Gastroesophageal sphincter (tissue), 4 donors: ENCODE measurements at regions not wholly inside any gene's neighbourhood (a gene's known extent, or its start where the extent isn't known, plus 50 kb on each side); places are given as distances from the start of the nearest gene placed in this dataset.

Experiments used
- ATAC-seq: fragments of 150-250 bp; one replicate; pipeline ENCODE4 v1.9.1; 2016; ENCODE audit warnings: mild to moderate bottlenecking, moderate library complexity
- H3K27ac ChIP-seq, 4 donors: fragments of 200-600 bp; sonication (generic) in 3 of 4; 1 replicate in 3 of 4; 2 replicates in 1 of 4; pipeline ENCODE4 v1.5.1; 2016 to 2019
- H3K27me3 ChIP-seq: fragments of 200-600 bp; sonication (generic); one replicate; pipeline ENCODE4 v1.5.1; 2019
- H3K36me3 ChIP-seq, 2 donors: fragments of 200-600 bp; sonication (generic); one replicate each; pipeline ENCODE4 v1.5.1; 2019; ENCODE audit warnings: control low read depth in 1 of 2
- H3K4me1 ChIP-seq, 3 donors: fragments of 200-600 bp; sonication (generic); 1 replicate in 2 of 3; 2 replicates in 1 of 3; pipeline ENCODE4 v1.5.1; 2016 to 2019; ENCODE audit warnings: control low read depth in 2 of 3
- H3K4me3 ChIP-seq, 2 donors: fragments of 200-600 bp; sonication (generic); one replicate each; pipeline ENCODE4 v1.5.1; 2019; ENCODE audit warnings: mild to moderate bottlenecking in 1 of 2, moderate library complexity in 1 of 2
- H3K9me3 ChIP-seq, 3 donors: fragments of 200-600 bp; sonication (generic); one replicate each; pipeline ENCODE4 v1.5.1; 2017 to 2019; ENCODE audit warnings: control low read depth in 2 of 3
- CTCF ChIP-seq, 4 experiments: fragments of 200-600 bp in 2 of 4; fragments of 450-650 bp in 2 of 4; sonication (generic) in 1 of 4; IDR thresholded peaks; one replicate each; pipeline ENCODE4 v1.5.1; 2017 to 2019; ENCODE audit warnings: antibody characterized with exemption in 4 of 4, mild to moderate bottlenecking in 2 of 4, moderate library complexity in 2 of 4
- EP300 ChIP-seq: sonication (generic); formaldehyde crosslinking; IDR thresholded peaks from one replicate; pipeline ENCODE4 v1.6.1; 2017; ENCODE audit warnings: antibody characterized with exemption, mild to moderate bottlenecking
- POLR2A ChIP-seq, 2 donors: fragments of 450-650 bp; IDR thresholded peaks; one replicate each; pipeline ENCODE4 v1.6.1; 2017; ENCODE audit warnings: antibody characterized with exemption in 2 of 2, mild to moderate bottlenecking in 2 of 2, moderate library complexity in 1 of 2
- POLR2AphosphoS5 ChIP-seq: sonication (generic); formaldehyde crosslinking; IDR thresholded peaks from one replicate; pipeline ENCODE4 v1.6.1; 2017; ENCODE audit warnings: antibody characterized with exemption
- WGBS, 2 donors: methylation state at CpG; one replicate each; pipeline ENCODE4 v1.1.5; 2018; ENCODE audit warnings: low coverage in 1 of 2; 5-methylcytosine and 5-hydroxymethylcytosine counted together

DNA sequence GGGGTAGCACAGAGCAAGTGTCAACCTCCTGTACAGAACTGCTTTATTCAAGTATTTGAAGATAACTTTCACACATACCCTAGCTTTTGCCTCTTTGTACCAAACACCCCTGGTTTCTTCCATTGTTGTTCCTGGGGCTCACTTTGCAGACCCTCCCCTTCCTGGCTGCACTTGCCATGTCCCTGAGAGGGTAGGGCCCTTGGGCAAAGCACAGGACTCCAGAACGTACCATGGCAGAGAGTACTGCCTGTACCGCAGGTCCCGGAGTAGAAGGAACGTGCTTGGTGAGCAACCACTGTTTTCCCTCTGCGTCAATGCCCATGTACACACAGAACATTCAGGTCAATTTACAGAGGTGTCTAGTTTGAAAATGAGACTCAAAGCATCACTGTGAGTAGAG lies 290.4 kb downstream of the EN1 start:
- no peaks in the 10 kb centered on the region for H3K4me1 ChIP-seq
- no peak overlapping the region for H3K27ac ChIP-seq
- TF ChIP-seq CTCF (IDR thresholded peaks at IDR 0.05) (no peak), POLR2AphosphoS5 (no peak), POLR2A (IDR thresholded peaks at IDR 0.05) (no peak), EP300 (no peak)
- no peak overlapping the region for H3K4me3 ChIP-seq
- H3K27me3 ChIP-seq: no peaks in the 10 kb centered on the region
- 83 to 87% methylated on average over 4 of the region's 5 CpGs for WGBS, 2 donors
- no peaks in the 10 kb centered on the region for H3K36me3 ChIP-seq
- H3K9me3 ChIP-seq: no peaks in the 10 kb centered on the region
- no peak for ATAC-seq

GRCh38 chr2:118554616-118555015 lies 292.8 kb downstream of the EN1 start:
- no peak for ATAC-seq

GRCh38 chr2:118549503-118549902 lies 297.9 kb downstream of the EN1 start:
- 17 to 29% methylated on average over 1 of the region's 1 CpG for WGBS, 2 donors
- Histone ChIP-seq H3K27ac (no peak overlapping the region), H3K4me3 (no peak overlapping the region), H3K4me1 (no peaks in the 10 kb centered on the region), H3K27me3 (no peaks in the 10 kb centered on the region), H3K9me3 (no peaks in the 10 kb centered on the region), H3K36me3 (no peaks in the 10 kb centered on the region)
- no peak for ATAC-seq
- TF ChIP-seq POLR2A (IDR thresholded peaks at IDR 0.05) (no peak), POLR2AphosphoS5 (no peak)

More at GRCh38 chr2:118554616-118555015, 292.8 kb downstream of the EN1 start:
- Histone ChIP-seq H3K36me3 (no peaks in the 10 kb centered on the region), H3K9me3 (no peaks in the 10 kb centered on the region), H3K4me1 (no peaks in the 10 kb centered on the region), H3K4me3 (no peak overlapping the region), H3K27me3 (no peaks in the 10 kb centered on the region), H3K27ac (no peak overlapping the region)
- TF ChIP-seq CTCF (IDR thresholded peaks at IDR 0.05) (no peak), EP300 (no peak), POLR2AphosphoS5 (no peak), POLR2A (IDR thresholded peaks at IDR 0.05) (no peak)
- 86 to 87% methylated on average over 4 of the region's 4 CpGs for WGBS, 2 donors

- H3K27ac ChIP-seq: no peak overlapping the region
- no peaks in the 10 kb centered on the region for H3K27me3 ChIP-seq
- H3K4me3 ChIP-seq: no peak overlapping the region
- no peaks in the 10 kb centered on the region for H3K9me3 ChIP-seq
- TF ChIP-seq POLR2A (IDR thresholded peaks at IDR 0.05): no peak
- TF ChIP-seq EP300: no peak
- TF ChIP-seq CTCF (IDR thresholded peaks at IDR 0.05): no peak
- no peak for TF ChIP-seq POLR2AphosphoS5
- H3K4me1 ChIP-seq: no peaks in the 10 kb centered on the region
- no peaks in the 10 kb centered on the region for H3K36me3 ChIP-seq
- ATAC-seq: no peak
- WGBS, 2 donors: 49 to 53% methylated on average over 4 to 6 of the region's 8 CpGs
These were observed 298.5 kb downstream of the EN1 start for GRCh38 chr2:118548880-118549488.

DNA sequence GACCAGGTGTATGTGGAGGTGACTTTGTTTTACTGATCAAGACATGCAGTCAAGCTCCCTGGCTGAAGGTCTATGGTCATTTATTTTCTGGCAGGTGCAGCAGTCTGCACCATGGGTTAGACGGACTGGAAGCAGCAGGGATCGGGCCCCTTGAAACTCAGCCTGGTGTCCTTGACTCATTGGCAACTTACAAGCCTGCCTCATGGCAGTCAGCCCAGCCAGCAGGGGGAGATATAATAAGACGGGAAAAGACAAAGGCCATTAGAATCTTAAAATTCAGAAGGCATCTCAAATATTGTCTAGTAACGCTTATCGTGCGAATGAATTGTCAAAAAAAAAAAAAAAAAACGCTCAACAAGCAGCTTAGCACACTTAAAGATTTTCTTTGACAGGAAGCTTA lies 308.2 kb downstream of the EN1 start:
- no peak overlapping the region for H3K27ac ChIP-seq
- TF ChIP-seq POLR2A (IDR thresholded peaks at IDR 0.05) (no peak), CTCF (IDR thresholded peaks at IDR 0.05) (peak in 1 of 4 experiments; percentile 25), EP300 (no peak), POLR2AphosphoS5 (no peak)
- no peak overlapping the region for H3K4me3 ChIP-seq
- H3K27me3 ChIP-seq: peaks cover 15% of the 10 kb centered on the region
- no peaks in the 10 kb centered on the region for H3K9me3 ChIP-seq
- WGBS, 2 donors: 53 to 71% methylated on average over 4 to 5 of the region's 7 CpGs
- H3K36me3 ChIP-seq: no peaks in the 10 kb centered on the region
- no peak for ATAC-seq
- H3K4me1 ChIP-seq: no peaks in the 10 kb centered on the region
